ENCODE measurements at regions not wholly inside any gene's neighbourhood (a gene's known extent, or its start where the extent isn't known, plus 50 kb on each side); places are given as distances from the start of the nearest gene placed in this dataset.

GRCh38 chr7:41272664-41273063 is 430.2 kb downstream of the INHBA start:
- no peak for TF ChIP-seq CTCF (IDR thresholded peaks at IDR 0.05)
- H3K9me3 ChIP-seq: no peaks in the 10 kb centered on the region
- ATAC-seq (no peak), DNase-seq (no peak)
- H3K4me3 ChIP-seq: no peak overlapping the region
- H3K4me1 ChIP-seq: no peaks in the 10 kb centered on the region
- intact Hi-C loops (cut with DNase I): no loop called here
- no peaks in the 10 kb centered on the region for H3K27me3 ChIP-seq
- H3K27ac ChIP-seq: no peak overlapping the region
- H3K36me3 ChIP-seq: no peaks in the 10 kb centered on the region

- intact Hi-C loops (cut with DNase I): no loop called here
- ATAC-seq (no peak), DNase-seq (no peak)
- no peaks in the 10 kb centered on the region for H3K4me1 ChIP-seq
- H3K9me3 ChIP-seq: no peaks in the 10 kb centered on the region
- no peak for TF ChIP-seq CTCF (IDR thresholded peaks at IDR 0.05)
- no peaks in the 10 kb centered on the region for H3K27me3 ChIP-seq
- no peak overlapping the region for H3K27ac ChIP-seq
- H3K36me3 ChIP-seq: no peaks in the 10 kb centered on the region
- no peak overlapping the region for H3K4me3 ChIP-seq
These were observed 434.0 kb downstream of the INHBA start for GRCh38 chr7:41268878-41269277.

- ATAC-seq (no peak), DNase-seq (no peak)
- intact Hi-C loops (cut with DNase I): no loop called here
- Histone ChIP-seq H3K4me3 (no peak overlapping the region), H3K4me1 (no peaks in the 10 kb centered on the region), H3K36me3 (no peaks in the 10 kb centered on the region), H3K27ac (no peak overlapping the region), H3K9me3 (no peaks in the 10 kb centered on the region), H3K27me3 (no peaks in the 10 kb centered on the region)
- TF ChIP-seq CTCF (IDR thresholded peaks at IDR 0.05): no peak
These were observed 441.8 kb downstream of the INHBA start for GRCh38 chr7:41261080-41261479.

- no peaks in the 10 kb centered on the region for H3K27me3 ChIP-seq
- no peaks in the 10 kb centered on the region for H3K9me3 ChIP-seq
- DNase-seq (no peak), ATAC-seq (no peak)
- no peak overlapping the region for H3K27ac ChIP-seq
- no peaks in the 10 kb centered on the region for H3K36me3 ChIP-seq
- intact Hi-C loops (cut with DNase I): no loop called here
- no peak overlapping the region for H3K4me3 ChIP-seq
- H3K4me1 ChIP-seq: no peaks in the 10 kb centered on the region
- no peak for TF ChIP-seq CTCF (IDR thresholded peaks at IDR 0.05)
These were observed 445.2 kb downstream of the INHBA start for GRCh38 chr7:41257660-41258059.

- Histone ChIP-seq H3K4me1 (no peaks in the 10 kb centered on the region), H3K27me3 (no peaks in the 10 kb centered on the region), H3K36me3 (no peaks in the 10 kb centered on the region), H3K4me3 (no peak overlapping the region), H3K9me3 (no peaks in the 10 kb centered on the region), H3K27ac (no peak overlapping the region)
- intact Hi-C loops (cut with DNase I): no loop called here
- ATAC-seq (no peak), DNase-seq (no peak)
- TF ChIP-seq CTCF (IDR thresholded peaks at IDR 0.05): no peak
These were observed 446.5 kb downstream of the INHBA start for GRCh38 chr7:41256186-41256945.

GRCh38 chr7:41255716-41256115 is 447.2 kb downstream of the INHBA start:
- TF ChIP-seq CTCF (IDR thresholded peaks at IDR 0.05): no peak
- H3K4me1 ChIP-seq: no peaks in the 10 kb centered on the region
- DNase-seq (no peak), ATAC-seq (no peak)
- no peaks in the 10 kb centered on the region for H3K36me3 ChIP-seq
- intact Hi-C loops (cut with DNase I): no loop called here
- no peaks in the 10 kb centered on the region for H3K27me3 ChIP-seq
- H3K9me3 ChIP-seq: no peaks in the 10 kb centered on the region
- no peak overlapping the region for H3K27ac ChIP-seq
- H3K4me3 ChIP-seq: no peak overlapping the region
